ENCODE measurements at regions not wholly inside any gene's neighbourhood (a gene's known extent, or its start where the extent isn't known, plus 50 kb on each side); places are given as distances from the start of the nearest gene placed in this dataset.

- TF ChIP-seq CTCF (IDR thresholded peaks at IDR 0.05) (no peak), POLR2A (IDR thresholded peaks at IDR 0.05) (no peak)
Observed at GRCh38 chr11:32494629-32495028, 59.3 kb upstream of the WT1 start.
